D341Med (cell line): ENCODE measurements at regions not wholly inside any gene's neighbourhood (a gene's known extent, or its start where the extent isn't known, plus 50 kb on each side); places are given as distances from the start of the nearest gene placed in this dataset.

ENCODE experiments used
- DNase-seq: peaks from one replicate; pipeline ENCODE4 v3.0.0; 2012; ENCODE audit warnings: low spot score

DNA sequence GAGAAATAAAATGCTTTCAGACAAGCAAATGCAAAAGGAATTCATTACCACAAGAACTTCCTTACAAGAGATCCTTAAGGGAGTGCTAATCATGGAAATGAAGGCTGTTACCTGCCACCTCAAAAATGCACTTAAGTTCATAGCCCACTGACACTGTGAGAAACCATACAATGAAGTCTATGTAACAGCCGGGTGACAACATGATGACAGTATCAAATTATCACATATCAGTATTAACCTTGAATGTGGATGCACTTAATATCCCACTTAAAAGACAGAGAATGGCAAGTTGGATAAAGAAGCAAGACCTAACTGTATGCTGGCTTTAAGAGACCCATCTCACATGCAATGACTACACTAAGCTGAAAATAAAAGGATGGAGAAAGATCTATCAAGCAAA is 403.4 kb upstream of the MC4R start:
- DNase-seq: no peak

DNA sequence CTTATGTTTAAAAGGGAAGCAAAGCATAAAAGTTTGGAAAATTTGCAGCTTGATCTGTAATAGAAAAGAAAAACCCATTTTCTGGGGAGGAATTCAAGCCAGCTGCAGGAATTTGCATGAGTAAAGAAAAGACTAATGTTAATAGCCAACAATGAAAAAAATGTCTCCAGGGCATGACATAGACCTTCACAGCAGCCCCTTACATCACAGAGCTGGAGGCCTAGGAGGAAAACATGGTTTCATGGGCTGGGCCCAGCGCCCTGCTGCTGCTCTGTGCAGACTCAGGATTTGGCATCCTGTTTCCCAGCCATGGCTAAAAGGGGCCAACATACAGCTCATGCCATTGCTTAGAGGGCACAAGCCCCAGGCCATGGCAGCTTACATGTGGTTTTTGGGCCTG is 411.6 kb upstream of the MC4R start:
- DNase-seq: no peak

DNA sequence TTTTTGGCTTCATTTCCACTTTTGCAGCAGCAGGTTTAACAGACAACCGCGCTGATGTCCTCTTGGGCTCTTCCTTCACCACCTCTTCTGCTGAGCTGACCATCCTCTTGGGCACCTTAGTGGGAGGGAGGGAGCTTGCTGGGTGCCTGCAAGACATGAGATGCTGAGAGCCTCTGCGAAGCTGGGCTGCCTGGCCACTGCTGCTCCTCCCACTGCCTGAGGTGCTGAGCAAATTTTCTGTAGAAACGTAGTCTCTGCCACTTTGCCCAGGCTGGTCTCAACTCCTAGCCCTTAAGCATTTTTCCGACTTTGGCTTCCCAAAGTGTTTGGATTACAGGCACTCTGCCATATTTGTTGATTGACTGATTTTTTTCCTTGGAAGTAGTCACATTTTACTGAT is 422.2 kb upstream of the MC4R start:
- DNase-seq: peak; percentile 25

DNA sequence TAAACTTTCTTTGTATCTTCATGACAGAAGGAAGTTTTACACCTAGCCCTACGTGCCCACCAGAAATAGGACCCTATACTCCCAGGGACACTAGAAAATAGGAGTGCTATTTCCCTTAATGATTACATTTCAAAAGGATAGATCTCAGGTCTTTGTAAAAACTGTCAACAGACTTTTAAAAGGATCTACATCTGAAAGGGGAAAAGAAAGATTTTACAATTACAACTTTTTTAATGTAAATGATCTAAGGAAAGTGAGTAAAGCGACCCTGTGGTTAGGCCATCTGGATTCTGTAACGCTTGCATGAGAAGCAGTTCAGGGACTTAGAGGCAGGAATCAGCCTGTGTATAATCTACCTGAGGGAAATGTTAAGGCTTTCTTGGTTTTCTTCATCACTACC is 431.8 kb upstream of the MC4R start:
- no peak for DNase-seq

DNA sequence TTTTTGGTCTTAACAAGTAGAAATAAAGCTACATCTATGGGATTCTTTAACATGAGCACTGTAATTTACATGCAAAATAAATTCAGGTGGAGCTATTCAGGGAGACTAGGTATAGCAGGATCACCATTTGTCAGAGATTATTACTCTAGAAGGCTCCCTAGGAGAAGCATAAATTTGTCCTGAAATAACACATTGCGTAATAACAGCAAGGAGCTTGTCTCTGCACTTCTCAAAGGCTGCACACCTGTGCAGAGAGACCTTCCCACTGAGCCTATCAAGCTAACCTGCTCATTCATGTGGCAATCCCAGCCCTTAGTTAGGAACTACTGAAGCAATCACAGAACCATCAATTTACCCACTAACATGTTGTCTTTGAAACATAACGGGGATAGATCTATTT is 437.4 kb upstream of the MC4R start:
- no peak for DNase-seq

DNA sequence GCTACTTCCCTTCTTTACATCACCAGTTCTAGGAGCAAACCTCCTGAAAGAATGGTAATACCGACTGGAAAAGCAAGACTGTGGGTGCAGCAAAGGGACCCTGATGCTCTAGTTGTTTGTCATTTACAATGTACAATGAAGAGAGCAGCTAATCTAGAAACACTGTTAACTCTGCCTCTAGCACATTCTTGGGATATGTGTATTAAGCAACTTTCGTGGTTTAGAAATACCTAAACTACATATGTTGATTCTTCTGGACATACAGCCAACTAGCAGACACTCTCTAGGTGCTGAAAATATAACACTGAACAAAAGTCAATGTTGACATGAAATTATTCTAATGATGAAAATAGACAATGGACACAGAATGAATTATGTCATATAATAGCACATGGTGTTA is 440.3 kb upstream of the MC4R start:
- no peak for DNase-seq

DNA sequence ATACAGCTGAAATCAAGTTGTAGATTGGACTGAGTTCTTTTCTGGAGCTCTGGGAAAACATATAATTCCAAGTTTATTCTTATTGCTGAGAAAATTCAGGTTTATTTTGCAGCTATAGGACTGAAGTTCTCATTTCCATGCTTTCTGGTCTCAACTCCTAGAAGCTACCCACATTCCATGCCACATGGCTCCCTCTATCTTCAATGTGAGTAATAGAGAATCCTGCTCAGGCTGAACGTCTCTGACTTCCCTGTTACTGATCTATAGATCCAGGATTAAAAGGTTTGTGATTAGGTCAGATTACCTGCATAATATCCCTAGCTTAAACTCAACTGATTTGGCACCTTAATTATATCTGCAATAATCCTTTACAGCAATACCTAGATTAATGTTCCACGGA is 453.8 kb upstream of the MC4R start:
- DNase-seq: no peak

DNA sequence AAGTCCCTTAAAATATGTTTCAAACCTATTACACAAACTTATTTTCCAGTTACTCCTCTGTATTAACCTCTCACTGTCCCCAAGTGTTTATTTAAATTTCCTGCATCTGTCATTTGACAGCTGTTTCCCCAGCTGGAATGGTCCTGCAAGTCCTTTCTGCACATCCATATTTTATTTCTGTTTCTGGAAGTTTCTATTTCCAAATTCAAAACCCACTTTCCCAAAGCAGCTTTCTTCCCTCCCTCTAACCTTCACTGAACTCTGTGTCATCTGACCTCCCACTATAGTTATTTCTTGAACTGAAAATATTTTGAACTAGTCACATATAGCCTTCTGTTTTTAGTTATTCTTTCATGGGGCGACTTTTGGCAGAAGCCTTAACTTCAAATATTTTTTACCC is 459.4 kb upstream of the MC4R start:
- DNase-seq: no peak

DNA sequence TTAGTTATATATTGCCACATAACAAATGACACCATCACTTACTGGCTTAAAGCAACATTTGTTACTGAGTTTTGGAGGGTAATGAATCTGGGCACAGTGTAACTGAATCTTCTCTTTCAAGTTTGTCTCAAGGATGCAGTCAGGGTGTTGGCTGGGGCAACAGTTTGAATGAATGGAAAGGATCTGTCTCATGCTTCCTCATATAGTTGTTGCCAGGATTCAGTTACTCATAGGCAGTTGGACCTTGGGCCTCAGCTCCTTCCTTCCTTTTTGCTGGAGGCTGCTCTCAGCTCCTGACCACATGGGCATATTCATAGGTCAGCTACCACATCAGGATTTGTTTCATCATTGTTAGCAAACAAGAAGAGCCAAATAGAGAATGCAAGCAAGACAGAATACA is 466.1 kb upstream of the MC4R start:
- DNase-seq: no peak

DNA sequence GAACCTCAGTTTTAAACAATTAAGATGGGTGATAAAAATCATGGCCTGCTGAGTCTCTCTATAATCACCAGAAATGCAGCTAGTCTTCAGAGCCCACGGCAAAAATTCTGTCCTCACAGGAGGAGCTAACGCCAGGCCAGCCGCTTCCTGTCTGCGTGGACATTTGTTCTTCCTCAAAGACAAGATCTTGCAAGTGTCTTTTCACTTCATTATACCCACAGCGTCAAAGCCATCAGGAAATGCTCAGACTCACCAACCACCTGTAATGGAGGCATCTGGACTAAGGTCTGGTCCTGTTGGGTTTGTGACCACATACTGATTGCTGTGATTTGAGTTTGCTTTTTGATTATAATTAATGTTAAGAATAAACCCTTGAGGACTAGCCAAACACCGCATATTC is 473.8 kb upstream of the MC4R start:
- no peak for DNase-seq

DNA sequence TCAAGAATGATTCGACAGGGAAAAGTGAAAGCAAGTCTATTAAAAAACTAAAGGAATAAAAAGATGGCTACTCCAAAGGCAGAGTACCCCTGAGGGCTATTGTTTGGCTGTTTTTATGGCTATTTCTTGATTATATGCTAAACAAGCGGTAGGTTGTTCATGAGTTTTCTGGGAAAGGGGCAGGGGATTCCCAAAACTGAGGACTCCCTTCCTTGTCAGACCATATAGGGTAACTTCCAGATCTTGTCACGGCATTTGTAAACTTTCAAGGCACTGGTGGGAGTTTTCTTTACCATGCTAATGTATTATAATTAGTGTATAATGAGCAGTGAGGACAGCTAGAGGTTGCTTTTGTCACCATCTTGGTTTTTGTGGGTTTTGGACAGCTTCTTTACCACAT is 474.9 kb upstream of the MC4R start:
- DNase-seq: no peak

DNA sequence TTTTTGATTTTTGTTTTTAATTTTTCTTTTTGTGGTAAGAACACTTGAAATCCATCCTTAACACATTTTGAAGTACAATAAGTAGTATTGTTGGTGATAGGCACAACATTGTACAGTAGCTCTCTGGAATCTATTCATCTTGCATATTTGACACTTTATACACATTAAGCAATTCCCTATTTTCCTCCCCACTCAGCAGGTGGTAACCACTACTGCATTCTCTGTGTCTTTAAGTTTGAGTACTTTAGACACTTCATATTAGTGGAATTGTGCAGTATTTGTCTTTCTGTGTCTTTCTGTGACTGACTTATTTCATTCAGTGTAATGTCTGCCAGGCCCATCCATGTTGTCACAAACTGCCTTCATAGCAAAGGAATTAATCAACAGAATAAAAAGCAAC is 471.7 kb upstream of the CDH20 start:
- DNase-seq: no peak

DNA sequence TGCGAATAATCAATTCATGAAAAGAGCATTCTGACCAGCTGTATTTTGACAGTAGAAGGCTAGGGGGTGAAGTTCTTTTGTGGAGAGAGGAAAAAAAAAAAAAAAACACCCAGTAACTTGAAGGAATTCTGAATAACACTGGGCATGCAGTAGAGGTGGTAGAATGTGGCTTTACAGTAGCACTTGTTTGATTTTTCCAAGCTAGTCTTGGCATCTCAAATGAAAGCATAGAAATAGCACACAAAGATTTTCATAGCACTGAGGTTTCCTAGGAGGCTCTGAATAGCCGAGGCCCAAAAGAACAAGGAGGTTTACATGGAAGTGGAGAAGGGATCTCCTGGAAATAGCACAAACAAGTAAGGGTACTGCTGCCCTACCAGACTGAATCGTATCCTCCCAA is 470.2 kb upstream of the CDH20 start:
- no peak for DNase-seq

DNA sequence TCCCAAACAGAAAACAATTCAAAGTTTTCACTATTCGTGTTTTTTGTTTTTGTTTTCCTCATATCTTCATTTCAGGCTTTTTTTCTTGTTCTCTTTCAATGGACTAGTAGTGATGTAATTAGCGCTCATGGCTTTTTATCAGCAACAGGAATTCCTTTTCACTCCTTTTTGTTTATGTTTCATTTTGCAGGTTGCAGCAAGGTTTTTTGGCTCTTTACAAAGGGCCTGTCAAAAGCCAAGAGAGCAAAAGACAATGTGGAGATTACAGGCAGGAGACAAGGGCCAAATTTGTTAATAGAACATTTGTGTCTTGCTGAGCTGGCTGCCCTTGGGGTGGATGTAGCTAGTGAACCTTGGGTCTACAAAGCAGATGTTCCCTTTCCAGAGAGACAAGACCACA is 467.4 kb upstream of the CDH20 start:
- DNase-seq: no peak

DNA sequence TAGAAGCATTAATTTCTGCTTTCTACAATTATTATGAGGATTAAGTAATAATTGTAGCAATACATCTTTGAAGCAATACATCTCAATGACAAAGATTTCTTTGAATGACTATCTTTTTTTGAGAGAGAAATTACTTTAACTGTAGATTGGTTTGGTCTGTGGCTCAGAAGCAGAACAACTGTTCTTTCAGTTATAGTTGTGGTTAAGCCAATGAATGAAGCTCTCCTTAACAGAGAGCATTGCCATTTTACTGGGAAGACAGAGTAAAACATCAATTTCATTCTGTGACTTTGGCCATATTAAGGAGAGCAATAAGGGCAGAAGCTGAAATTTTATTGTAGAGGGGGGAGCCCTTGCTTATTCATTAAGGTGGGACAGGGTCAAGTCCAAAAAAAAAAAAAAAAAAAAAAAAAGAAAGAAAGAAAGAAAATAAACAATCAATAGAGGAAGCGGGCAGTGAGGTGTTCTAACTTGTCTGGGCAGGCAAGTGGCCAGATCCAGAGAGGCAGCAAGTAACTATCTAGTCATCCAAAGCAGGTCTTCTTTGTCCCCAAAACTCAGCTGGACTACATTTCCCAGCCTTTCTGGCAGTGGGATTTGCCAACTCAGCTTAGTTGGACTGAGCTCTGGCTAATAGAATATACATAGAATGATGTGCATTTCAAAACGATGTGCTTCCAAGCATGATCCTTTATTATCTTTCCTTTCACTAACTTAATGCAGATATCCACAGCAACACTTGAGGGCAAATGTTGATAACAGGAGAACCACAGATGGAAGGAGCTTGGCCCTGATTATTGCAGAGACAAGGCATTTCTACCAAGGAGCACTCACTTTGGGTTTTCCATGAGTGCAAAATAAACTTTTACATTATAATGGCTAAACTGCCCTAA is 462.7 kb upstream of the CDH20 start:
- no peak for DNase-seq

DNA sequence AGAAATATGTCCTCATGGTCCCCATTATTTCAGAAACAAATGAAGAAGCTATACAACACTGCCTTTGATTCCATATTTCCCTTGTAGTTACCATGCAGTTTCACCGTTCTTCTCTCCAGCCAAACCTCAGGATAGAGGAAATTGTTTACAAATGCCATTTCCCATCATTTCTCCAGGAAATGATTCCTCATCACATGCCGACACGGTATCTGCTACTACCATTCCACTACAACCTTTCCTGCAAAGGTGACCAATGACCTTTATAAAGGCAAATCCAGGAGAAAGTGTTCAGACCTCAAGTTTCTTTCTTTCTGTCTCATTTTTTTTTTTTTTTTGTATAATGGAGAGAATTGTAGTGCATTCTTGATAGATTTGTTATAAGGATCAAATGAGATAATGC is 460.8 kb upstream of the CDH20 start:
- no peak for DNase-seq

DNA sequence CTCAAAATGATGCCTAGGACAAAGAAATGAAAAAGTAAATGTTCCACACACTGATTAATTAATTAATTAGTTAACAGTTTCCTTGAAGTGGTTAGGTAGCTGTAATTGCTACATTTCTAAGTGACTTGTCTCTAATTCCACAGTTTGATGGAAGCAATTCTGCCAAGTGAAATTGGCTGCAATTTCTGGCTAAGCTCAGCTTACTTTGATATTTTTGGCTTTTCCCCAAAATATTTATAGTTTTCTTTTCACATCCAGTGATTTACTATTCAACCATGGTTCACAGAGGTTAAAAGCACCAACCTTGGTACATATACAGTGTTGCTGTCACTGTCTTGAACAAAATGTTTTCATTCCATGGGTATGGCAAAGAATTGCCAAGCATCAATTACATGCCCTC is 459.5 kb upstream of the CDH20 start:
- no peak for DNase-seq

DNA sequence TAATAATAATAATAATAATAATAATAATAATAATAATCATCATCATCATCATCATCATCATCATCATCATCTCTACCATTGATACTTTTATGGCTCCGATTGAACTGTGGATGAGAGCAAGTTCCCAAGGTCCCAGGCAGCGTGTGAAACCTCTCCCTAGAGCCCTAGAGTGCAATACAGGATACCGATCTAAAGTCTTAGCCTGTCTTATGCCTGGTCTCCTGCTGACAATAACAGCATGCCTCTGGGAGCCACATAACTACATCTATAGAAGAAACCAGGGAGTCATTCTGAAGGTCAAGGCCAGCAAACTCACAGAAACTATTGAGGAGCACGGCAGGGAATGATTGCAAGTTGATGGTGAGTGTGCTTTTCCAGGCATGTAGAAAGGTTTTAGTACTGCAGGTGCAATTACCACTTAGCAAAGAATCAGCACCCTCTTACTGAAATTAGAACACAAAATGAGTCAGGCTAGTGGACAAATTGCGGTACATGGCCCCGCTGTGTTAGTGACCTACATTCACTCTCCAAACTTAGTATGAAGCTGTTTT is 457.2 kb upstream of the CDH20 start:
- no peak for DNase-seq

DNA sequence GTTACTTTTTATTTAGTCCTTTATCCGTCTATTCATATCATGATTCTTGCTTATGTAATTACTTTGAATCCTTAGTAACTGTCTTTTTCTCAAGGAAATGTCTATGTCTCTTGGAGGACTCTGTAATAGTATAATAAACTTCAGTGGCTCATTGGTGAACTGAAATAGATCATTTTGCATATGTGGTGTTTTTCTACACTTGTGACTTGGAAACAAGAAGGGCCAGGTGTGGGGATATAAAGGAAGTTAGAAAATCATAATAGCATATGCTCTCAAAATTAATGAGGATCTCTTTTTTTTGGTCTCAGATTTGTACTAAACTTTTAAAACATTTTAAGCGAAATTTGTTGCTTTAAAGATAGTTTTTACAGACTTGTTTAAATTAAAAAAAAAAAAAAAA is 453.0 kb upstream of the CDH20 start:
- DNase-seq: no peak

DNA sequence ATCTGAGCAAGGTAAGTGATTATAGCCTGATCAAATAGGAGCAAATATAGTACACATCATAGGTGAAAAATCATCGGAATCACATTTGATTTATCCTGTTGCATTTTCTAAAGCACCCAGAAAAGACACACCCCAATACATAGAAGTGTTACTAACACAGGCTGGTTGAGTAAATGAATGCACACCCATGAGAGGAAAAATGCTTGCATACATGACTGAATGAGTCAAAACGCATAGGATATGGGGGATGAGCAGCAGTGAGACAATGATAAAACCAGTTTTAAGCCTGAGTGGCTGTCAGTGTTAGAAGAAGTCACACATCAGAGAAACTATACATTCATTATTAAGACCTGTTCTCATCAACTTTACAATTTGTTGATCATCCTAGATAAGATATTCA is 449.6 kb upstream of the CDH20 start:
- no peak for DNase-seq

DNA sequence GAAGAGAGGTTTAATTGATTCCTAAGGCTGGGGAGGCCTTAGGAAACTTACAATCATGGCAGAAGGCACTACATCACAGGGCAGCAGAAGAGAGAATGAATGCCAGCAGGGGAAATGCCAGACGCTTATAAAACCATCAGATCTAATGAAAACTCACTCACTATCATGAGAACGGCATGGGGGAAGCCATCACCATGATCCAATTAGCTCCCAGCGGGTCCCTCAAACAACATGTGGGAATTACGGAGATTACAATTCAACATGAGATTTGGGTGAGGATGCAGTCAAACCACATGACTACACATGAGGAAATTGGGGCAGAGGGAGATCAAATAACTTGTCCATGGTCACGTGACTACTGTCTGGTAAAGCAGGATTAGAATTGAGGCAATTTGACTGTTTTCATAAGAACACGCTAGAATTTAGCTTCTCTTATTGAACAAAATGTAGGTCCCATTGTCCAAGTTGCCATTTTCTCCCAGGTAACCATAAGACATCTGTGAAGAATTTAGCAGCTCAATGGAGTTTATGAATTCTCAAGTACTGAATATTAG is 445.1 kb upstream of the CDH20 start:
- DNase-seq: no peak

DNA sequence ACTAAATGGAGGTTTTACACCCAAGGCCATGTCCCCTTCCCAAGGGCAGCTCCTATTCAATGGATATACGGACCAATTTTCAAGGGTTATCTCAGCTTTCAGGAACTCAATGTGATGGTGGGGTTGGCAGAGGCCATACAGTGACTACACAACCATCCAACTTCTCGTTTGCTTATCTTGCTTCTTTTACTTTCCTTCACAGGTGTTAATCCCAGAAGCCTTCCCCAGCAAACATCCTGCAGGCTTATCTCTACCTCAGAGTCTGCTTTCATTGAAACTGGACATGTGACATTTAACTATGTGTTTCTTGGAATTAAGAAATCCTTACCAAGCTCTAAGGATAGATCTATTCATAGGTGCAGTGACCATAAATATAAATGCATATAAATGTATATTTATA is 443.8 kb upstream of the CDH20 start:
- DNase-seq: no peak

DNA sequence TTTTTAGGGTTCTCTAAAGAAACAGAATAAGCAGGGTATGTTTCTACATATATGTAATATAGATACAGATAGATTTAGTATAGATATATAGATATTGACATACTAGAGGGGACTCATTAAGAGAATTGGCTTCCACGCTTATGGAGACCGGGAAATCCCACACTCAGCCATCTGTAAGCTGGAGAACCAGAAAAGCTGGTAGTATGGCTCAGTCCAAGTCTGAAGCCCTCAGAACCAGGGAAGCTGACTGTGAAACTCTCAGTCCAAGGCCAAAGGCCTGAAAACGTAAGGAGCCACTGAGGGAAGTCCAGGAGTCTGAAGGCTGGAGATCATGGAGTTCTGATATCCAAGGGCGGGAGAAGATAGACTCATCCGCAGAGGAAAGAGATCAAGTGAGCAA is 441.3 kb upstream of the CDH20 start:
- DNase-seq: no peak

DNA sequence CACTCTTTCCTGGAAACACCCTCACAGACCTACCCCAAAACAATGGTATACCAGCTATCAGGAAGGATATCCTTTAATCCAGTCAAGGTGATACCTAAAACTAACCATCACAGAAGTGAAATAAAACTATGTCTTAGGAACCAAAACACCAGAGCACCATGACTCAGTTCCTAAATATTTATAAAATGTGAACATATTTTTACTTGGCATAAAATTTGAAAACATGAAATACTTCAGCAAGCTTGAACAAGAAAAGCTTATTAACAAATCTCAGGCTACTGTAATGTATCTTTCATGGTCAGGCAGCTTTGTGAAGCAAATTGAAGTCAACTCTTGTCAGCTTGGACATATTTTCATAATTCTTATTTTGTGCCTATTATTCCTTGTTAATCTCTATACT is 440.8 kb upstream of the CDH20 start:
- DNase-seq: no peak
